ENCODE measurements at regions not wholly inside any gene's neighbourhood (a gene's known extent, or its start where the extent isn't known, plus 50 kb on each side); places are given as distances from the start of the nearest gene placed in this dataset.
"Not testable (repeated sequence)": the region's sequence is repeated elsewhere in the genome, so short reads cannot be mapped to it uniquely, and the experiment has no call there.

DNA sequence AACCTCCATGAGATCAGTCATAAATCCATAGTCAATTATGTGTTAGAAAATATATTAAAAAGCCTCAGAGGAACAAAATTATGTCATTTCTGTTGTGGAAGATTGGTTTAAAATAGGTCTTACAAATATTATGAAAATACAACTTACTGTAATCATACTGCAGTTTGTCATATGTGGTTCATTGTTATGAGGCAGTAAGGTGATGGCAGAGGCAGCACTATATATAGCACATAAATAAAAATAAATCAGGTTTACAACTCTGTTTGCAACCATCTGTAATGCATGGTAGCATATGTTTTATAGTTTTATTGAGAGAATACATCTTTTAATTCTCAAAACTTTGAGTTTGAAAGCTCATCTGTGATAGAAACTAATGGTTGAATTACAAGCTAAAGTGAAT, 651.4 kb downstream of the PCDH11X start:
- not testable (repeated sequence) for FAIRE-seq

DNA sequence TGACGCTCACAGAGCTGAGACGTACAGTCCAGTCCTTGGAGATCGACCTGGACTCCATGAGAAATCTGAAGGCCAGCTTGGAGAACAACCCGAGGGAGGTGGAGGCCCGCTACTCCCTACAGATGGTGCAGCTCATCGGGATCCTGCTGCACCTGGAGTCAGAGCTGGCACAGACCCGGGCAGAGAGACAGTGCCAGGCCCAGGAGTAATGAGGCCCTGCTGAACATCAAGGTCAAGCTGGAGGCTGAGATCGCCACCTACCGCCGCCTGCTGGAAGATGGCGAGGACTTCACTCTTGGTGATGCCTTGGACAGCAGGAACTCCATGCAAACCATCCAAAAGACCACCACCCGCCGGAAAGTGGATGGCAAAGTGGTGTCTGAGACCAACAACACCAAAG, 681.4 kb downstream of the PCDH11X start:
- not testable (repeated sequence) for FAIRE-seq

DNA sequence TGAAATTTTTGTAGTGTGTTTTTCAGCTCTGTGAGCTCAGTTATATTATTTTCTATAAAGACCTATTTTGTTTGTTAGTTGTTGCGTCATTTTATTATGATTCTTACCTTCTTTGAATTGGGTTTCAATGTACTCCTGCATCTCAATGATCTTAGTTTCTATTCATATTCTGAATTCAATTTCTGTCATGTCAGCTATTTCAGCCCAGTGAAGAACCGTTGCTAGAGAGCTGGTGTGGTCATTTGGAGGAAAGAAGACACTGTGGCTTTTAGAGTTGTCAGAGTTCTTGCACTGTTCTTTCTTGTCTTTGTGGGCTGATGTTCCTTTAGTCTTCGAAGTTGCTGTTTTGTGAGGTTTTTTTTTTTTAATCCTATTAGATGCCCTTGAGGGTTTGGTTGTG, 701.0 kb downstream of the PCDH11X start:
- not testable (repeated sequence) for FAIRE-seq

DNA sequence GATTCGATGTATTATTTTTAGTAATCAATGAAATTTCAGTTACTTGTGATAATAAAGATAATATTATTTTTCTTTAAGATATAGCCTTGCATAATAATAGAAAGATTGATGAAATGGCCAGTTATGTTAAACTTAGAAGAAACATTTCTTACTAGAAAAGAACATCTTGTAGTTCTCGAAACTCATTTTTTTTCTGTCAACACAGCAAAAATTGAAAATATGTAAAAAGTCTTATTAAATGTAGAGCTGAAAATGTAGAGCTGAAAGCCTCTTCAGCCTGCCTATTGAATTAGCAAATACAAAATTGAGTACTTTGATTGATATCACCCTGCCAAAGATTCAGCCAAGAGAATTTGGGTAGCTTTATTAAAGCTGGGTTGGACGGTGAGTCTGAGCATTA, 706.3 kb downstream of the PCDH11X start:
- not testable (repeated sequence) for FAIRE-seq

DNA sequence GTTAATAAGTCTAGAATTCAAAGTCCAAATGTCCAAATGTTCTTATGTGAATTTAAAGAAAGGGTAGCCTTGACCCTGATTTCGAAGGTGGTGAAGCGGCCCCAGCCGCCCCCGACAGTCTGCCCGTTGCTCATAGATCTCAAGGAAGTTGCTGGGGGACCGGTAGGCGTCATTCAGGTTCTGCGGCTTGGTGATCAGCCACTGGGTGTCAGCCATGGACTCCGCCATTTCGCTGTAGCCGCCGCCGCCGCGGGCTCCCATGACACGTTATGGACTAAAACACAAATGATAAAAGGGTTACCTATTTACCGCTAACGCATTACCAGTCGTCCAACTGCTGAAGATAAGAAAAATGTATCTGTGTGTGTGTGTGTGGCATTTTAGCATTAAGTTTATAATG, 736.1 kb downstream of the PCDH11X start:
- FAIRE-seq = not testable (repeated sequence)

DNA sequence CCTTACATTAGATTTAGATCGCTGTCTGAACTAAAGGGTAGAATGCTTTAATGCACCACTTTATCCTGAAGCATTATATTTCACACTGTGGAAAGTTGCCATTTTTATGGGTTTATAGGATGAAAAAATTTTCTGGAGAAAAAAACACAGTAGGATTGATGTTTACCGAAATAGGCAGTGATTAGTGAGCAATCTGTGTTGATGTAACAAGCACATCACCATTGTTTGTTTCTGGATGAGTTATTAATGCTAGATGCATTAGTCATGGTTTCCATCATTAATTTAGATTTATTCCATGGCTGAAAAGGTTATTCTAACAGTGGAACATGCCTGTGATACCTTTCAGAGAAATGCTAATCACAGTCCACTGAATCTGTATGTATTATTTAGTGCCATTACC, 749.8 kb downstream of the PCDH11X start:
- not testable (repeated sequence) for FAIRE-seq

DNA sequence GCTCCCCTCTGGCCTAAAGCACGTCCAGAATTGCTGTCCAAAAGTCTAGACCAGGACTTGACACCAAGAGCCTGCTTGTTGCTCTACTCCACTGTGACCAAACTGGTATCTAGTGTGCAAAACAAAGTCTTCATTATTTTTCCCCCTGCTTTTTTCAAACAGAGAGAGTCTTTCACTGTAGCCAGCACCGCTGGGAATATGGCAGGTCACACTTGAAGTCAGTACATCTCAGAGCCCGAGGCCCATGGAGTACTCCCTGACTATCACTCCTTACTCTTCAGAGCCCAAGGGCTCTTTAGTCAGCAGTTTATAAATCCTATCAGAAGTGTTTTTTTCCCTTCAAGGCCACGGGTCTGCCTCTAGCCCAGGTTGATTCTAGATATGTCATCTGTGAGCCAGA, 761.3 kb downstream of the PCDH11X start:
- FAIRE-seq = not testable (repeated sequence)

DNA sequence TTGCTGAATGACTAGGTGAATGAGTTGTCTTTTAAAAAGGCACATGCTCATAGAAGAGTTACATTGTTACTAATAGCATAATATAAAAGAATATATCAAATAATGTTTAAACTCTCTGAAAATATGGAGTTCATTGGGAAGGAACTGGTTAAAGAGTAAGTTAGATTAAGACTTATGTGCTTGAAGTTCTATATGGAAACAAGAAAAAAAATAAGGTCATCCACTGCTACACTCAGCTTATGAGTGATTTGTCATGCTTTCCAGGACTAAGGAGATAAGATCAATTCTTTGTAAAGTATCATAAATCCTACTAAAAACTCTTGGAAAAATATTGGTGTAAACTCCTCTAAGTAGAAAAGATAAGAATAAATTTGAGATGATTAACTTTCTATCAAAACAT, 779.1 kb downstream of the PCDH11X start:
- FAIRE-seq = not testable (repeated sequence)

DNA sequence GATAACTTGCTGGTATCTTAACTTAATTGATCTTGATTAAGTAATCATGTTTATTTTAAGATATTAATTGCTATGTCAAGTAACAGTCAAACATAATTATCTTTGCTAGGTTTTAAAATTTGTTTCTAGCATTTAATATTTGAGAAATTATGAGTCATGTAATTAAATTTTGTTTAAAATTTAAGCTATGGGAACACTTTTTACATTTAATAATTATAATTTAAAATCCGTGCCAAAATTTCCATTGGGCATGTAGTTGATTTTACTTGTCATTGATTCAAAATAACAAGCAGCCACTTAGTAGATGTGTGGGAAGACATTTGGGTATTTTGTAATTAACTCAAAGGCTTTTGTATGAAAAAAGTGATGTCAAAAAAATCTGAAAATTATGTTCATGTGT, 779.6 kb downstream of the PCDH11X start:
- peak; percentile 13 for FAIRE-seq

DNA sequence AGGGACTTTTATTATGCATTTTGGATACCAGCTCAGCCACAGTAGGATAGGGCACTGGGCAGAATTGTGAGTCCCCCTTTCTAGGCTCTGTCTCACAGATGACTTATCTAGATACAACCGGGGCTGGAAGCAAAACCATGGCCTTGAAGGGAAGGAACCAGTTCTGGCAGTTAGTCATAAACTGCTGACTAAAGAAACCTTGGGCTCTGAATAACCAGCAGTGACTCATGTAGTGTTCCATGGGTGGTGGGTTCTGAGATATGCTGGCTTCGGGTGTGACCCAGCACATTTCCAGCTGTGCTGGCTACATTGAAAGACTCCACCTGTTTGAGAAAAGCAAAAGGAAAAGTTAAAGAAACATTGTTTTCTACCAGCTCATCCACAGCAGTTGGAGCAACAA, 780.9 kb downstream of the PCDH11X start:
- FAIRE-seq = not testable (repeated sequence)

DNA sequence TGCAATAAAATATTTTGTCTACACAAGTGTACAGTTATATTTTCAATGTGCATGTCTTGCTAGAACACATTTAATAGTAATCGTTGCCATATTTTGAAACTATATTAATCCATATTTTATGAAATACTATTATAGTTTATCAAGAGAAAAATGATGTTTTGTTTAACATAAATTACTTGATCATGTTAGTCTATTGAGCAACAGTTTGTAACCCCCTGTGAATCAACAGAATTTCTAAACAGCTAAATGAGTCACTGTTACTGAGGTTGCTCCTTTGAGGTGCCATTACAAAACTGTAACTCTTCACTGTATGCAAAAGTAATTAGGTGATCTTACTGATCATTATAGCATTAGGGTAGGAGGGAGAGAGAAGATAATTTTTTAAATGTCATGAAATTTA, 791.0 kb downstream of the PCDH11X start:
- not testable (repeated sequence) for FAIRE-seq

DNA sequence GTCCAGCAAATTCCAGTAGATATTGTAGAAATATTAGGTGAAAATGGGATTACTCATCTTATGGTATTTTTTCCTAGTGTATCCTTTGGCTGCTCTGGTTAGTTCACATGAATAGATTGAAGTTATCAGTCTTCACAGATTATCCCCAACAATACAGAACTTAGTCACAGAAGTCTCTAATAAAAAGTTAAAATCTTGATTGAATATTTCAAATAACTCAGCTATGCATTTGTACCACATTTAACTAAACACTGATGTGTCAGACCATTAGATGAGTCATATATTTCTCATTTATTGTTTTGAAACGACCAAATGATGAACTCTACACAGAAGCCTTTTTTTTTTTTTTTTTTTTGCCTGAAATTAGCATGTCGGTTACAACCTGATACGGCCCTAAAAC, 807.5 kb downstream of the PCDH11X start:
- not testable (repeated sequence) for FAIRE-seq

DNA sequence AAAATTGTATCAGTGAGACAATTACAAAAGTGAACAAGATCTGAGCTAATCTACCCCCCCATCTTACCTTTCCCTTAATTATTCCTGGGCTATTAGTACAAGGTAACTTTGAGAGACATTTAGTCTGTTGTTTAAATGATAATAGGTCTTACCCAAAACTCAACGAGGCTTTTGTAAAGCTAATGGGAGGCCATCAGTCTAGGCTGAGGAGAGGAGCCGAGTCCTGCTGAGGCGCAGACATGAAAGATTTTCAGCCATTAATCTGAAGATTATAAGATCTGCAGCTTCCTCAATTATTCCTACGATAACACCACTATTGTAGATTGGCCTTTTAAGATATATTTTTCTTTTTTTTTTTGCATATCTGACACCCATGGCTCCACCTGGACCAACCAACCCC, 810.5 kb downstream of the PCDH11X start:
- not testable (repeated sequence) for FAIRE-seq

DNA sequence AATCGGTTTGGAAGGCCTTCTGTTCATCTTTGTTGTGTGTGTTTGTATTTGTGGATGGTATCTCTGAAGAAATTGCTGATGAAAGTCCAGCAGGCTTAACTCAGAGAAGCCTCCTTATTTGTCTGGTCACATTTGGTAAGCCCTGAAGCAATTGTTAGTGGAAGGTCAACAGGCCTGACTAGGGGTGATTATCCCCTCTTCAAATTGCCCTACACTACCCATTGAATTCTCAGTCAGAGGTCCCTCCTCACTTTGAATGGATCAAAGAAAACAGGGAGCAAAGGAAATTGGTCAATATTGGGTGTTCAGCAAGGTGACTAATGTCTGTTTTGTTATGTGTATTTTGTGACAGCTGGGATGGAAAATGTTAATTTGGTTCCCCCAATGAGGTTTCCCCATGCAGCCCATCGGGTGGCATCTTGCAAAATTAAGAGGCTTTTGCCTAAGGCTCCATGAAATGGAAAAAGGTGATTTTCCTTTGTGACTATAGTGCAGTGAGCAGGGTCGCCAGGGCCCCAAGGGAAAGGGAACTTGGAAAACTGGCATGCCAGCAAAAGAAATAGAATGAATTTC, 811.6 kb downstream of the PCDH11X start:
- FAIRE-seq = not testable (repeated sequence)

DNA sequence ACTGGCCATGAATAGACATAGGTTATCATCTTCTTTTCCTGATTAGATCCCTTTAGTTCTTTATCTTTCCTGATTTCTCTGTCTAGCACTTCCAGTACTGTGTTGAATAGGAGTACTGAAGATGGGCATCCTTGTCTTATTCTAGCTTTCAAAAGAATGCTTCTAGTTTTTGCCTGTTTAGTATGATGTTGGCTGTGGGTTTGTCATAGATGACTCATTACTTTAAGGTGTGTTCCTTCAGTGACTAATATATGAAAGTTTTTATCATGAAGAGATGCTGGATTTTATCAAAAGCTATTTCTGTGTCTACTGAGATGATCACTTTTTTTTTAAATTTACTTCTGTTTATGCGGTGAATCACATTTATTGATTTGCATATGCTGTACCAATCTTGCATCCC, 832.3 kb downstream of the PCDH11X start:
- FAIRE-seq = not testable (repeated sequence)

DNA sequence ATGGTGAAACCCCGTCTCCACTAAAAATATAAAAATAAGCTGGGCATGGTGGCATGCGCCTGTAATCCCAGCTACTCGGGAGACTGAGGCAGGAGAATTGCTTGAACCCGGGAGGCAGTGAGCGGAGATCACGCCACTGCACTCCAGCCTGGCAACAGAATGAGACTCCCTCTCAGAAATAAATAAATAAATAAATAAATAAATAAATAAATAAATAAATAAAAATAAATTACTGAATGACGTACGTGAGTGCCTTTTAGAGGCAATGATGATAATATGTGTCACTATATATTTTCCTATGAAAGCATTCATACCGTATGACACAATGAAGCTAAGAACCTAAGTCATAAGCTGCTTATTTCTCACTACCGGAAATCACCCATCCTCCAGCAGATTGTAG, 847.5 kb downstream of the PCDH11X start:
- FAIRE-seq = not testable (repeated sequence)

DNA sequence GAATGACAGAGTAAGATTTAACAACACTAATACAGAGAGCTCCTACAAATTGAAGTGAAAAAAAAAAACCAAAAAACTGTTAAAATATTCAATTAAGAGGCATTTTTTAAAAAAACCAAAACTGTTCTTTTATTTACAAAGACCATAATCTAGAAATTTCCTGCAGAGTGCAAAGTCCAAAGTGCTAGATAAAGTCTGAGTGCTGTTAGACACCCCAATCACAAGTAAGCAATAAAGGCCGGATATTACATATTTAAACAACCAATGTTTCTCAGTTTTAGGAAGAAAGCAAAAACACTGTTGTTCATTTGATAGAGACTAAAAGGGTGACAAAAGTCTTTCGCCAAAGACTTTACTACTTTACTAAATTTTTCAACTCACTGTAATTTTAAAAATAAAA, 878.4 kb downstream of the PCDH11X start:
- FAIRE-seq = not testable (repeated sequence)

DNA sequence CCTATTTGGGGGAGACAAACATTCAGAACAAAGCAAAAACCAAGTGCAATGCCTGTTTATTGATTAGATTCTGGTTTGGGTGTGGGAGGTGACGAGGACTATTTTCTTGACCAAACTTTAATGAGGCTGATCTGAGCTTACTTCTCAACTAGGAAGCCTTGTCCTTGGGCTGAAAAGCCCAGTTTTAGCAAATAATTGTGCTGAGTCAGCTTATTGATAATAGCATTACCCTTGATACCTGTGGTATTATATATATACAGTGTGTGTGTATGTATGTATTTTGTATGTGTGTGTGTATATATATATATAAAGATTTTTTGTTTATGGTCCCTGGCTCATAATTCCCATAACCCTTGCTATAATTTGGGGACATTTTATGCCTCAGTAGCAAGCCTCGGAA, 880.6 kb downstream of the PCDH11X start:
- not testable (repeated sequence) for FAIRE-seq

DNA sequence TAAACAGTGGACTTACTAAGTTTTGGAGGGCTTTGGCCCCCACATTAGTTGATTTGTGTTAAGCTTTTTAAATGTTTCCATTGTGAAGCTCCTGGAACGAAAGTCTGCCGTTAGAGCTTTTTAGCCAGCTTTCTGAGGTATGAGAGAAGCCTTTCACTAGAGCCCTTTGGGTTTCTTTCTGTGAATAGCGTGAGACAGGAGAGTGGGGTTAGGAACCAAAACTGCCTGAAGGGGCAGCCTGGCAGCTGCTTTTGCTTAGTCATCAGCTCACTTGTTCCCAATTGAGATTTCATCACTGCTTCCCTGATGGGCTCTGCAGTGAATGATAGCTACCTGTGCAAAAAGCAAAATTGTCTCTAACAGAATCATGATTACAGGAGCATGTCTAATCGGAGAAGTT, 913.6 kb downstream of the PCDH11X start:
- not testable (repeated sequence) for FAIRE-seq

DNA sequence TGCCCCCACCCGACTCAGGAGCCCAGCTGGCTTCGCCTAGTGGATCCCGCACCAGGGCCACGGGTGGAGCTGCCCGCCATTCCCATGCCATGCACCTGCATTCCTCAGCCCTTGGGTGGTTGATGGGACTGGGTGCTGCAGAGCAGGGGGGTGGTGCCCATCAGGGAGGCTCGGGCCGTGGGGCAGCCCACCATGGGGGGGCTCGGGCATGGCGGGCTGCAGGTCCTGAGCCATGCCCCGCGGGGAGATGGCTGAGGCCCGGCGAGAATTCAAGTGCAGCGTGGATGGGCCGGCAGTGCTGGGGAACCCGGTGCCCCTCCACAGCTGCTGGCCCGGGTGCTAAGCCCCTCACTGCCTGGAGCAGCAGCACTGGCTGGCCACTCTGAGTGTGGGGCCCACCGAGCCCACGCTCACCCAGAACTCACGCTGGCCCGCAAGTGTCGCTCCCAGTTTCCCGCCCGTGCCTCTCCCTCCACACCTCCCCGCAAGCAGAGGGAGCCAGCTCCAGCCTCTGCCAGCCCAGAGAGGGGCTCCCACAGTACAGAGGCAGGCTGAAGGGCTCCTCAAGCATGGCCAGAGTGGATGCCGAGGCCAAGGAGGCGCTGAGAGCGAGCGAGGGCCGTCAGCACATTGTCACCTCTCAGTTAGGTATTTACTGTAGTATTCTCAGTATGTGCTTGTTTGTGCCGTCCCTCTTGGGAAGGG, 920.4 kb downstream of the PCDH11X start:
- FAIRE-seq = not testable (repeated sequence)

DNA sequence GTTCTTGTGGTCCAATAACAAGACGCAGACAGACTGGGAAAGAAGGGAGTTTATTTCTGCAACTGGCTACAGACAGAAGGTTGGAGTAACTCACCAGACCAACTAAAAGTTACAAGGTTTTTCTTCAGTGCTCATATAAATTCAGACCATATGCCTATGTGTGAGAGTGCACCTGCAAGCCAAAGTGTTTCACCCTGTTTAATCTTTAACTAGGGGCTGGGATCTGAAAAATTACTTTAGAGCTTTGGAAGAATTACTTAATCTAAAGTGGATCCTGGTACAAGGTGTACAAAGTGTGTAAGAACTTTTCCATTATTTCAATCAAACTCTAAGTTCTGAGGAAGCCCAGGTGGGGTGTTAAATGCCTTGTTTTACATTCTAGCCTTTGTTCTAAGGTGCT, 930.6 kb downstream of the PCDH11X start:
- not testable (repeated sequence) for FAIRE-seq

All from TTC549 (cell line).